GM19025 (cell line): ENCODE measurements at regions not wholly inside any gene's neighbourhood (a gene's known extent, or its start where the extent isn't known, plus 50 kb on each side); places are given as distances from the start of the nearest gene placed in this dataset.
"Not testable (repeated sequence)": the region's sequence is repeated elsewhere in the genome, so short reads cannot be mapped to it uniquely, and the experiment has no call there.

Experiments
- ATAC-seq: cut with Tn5 transposase; IDR thresholded peaks from one replicate; pipeline ENCODE4 v1.9.1; 2021; ENCODE audit warnings: mild to moderate bottlenecking, low read depth, moderate library complexity; ENCODE audit not compliant: unreplicated experiment

GRCh38 chr2:362924-363323, 75.0 kb upstream of the ALKAL2 start:
- ATAC-seq, result no peak

GRCh38 chr2:360124-360523, 72.2 kb upstream of the ALKAL2 start:
- ATAC-seq, result no peak

- ATAC-seq, result no peak
Observed at GRCh38 chr2:359047-359446, 71.2 kb upstream of the ALKAL2 start.

GRCh38 chr2:357811-358210, 69.9 kb upstream of the ALKAL2 start:
- no peak for ATAC-seq

- not testable (repeated sequence) for ATAC-seq
Observed at GRCh38 chr2:356304-356703, 68.4 kb upstream of the ALKAL2 start.

- no peak for ATAC-seq
Observed at GRCh38 chr2:355773-356172, 67.9 kb upstream of the ALKAL2 start.

GRCh38 chr2:352696-353095, 64.8 kb upstream of the ALKAL2 start:
- no peak for ATAC-seq

- ATAC-seq, result no peak
Observed at GRCh38 chr2:349390-349789, 61.5 kb upstream of the ALKAL2 start.

- no peak for ATAC-seq
Observed at GRCh38 chr2:348361-348916, 60.5 kb upstream of the ALKAL2 start.

- no peak for ATAC-seq
Observed at GRCh38 chr2:344811-345210, 56.9 kb upstream of the ALKAL2 start.

- ATAC-seq, result no peak
Observed at GRCh38 chr2:343355-343754, 55.5 kb upstream of the ALKAL2 start.

- ATAC-seq, result no peak
Observed at GRCh38 chr2:341912-342311, 54.0 kb upstream of the ALKAL2 start.

- no peak for ATAC-seq
Observed at GRCh38 chr2:341017-341542, 53.2 kb upstream of the ALKAL2 start.
